ENCODE measurements at regions not wholly inside any gene's neighbourhood (a gene's known extent, or its start where the extent isn't known, plus 50 kb on each side); places are given as distances from the start of the nearest gene placed in this dataset.
"Not testable (repeated sequence)": the region's sequence is repeated elsewhere in the genome, so short reads cannot be mapped to it uniquely, and the experiment has no call there.

DNA sequence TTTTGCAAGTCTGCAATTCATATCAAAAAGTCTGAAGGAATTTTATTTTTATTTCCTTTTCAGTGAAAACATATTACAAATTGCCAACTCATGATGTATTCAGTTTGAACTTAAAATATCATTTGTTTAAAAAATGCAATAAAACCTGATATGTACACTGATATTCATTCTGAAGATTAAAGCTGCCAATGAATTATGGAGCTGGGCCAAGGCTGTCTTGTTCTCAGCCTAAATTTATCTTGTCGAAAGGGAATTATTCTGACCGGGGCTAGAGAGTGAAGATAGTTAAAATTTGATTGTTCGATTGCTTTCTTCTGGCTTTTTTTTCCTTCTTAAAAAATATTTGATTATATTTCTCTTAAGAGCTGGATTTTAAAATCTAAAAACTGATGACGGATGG, 54.0 kb upstream of the RBFOX1 start:
- DNase-seq, result no peak

DNA sequence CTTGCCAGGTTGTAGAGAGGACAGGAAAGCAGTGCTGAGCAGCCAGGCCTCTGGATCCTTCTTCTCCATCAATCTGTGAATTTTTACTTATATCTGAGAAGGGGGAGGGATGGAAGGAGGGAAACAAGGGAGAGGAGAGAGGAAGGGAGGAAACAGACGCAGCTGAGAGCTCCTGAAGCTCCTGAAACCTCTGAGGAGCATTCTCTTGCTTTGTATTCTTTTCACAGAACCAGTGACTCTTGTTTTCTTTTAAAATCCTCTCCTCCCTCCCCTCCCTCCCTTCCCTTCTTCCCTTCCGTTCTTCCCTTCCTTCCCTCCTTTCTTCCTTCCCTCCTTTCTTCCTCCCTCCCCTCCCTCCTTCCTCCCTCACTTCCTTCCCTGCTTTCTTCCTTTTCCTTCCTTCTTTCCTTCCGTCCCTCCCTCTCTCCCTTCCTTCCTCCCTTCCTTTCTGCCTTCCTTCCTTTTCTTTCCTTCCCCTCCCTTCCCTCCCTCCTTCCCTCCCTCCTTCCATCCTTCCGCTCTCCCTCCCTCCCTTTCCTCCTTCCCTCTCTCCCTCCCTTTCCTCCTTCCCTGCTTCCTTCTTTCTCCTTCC, 60.0 kb upstream of the RBFOX1 start:
- DNase-seq, result no peak

DNA sequence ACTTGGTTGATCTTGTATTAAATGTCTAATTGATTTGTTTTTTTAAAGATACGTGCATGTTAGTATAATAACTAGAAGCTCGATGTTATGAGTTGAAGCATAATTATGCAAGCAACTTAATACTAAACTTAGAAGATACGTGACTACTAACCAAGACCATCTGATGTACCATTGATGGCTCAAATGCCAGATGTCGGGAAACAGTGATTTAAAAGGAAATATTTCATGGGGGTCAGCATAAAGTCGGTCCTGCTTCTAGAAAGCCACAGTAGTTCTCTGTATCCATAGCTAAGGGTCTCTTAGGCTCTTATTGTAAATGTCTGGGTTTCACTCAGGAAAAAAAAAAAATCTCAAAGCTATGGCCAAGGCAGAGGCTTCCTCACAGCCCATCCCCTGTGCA, 61.2 kb upstream of the RBFOX1 start:
- no peak for DNase-seq

DNA sequence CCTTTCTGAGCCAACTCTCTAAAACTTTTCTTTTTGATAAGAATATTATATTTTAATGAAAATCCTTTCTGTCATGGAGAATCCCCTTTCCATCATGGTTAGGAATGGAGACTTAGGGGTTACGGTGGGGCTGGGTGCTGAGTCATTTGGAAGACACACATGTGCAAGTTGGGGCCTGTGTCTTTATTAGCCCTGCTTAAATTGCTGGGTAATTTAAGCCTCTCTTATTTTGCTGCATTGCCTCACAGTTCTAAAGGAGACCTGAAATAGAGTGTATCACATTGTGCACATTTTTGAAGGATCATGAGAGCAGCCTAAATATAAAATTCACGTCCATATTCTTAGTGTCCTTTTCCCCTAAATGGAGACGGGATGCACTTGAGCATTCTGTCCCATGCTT, 61.8 kb upstream of the RBFOX1 start:
- DNase-seq, result no peak

DNA sequence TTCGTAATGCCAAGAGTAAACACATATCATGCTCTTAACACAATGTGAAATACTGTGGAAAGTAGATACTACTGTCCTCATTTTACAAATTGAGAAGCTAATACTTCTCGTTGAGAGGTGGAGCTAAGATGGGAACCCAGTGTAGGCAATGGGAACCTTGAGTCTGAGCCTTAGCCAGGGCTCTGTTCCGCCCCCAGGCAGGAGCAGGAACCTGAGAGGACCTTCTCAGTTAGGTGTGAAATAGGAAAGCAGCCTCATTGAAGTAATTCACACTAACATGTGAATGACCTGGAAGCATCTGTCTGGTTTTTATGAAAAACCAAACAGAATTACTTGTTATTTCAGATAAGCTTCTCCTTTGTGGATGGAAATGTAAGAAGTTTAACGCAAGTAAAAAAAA, 62.6 kb upstream of the RBFOX1 start:
- DNase-seq, result no peak

DNA sequence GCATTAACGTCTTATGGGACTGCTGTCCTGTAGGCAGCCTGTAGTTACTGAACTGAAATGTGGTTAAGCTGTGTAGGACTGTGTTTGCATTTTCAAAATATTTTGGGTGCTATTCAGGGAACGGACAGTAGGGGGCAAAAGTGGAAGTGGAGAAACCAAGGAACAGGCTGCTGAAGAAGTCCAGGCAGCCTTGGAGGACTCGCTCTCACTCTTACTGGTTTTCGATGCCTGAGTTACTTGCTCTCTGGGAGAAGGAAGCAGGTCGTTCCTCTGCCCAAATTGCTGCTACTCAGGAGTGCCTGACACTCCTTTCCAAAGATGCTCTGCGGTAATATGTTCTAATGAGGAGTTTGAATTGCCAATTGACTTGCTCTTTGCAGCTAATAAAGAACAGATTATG, 64.5 kb upstream of the RBFOX1 start:
- DNase-seq, result no peak

DNA sequence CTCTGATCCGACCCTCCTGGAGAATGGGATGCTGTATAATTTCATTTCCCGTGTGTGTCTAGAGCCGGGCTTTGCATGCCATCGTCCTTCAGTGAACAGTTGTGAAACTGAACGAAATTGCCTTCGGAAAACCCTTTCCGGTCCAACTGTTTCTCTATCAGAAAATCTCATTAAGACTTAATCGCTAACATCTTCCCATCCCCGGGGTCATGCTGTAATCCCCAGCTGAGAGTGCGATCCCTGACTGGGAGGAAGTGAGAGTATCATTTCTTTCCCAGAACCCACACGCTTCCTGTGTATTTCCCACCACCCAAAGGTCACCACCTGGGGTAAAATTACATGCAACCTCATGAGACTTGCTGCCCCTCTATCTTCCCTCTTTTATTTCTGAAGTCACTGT, 75.6 kb upstream of the RBFOX1 start:
- no peak for DNase-seq

DNA sequence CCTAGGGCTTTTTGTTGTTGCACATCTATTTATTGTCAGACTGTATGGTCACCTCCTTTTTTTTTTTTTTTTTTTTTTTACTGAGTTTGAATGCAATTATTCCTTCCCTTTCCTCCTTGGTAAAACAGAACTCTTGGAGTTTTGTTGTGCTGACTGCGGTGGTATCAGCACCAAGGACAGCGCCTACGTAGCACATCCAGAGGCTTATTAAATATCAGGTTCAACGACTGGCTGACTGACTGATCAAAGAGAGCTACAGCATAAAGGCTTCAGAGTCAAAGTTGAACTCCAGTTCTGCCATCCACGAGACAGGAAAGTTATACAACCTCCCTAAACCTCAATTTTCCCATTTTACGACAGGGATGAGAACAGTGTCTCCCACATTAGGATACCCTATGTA, 86.1 kb upstream of the RBFOX1 start:
- DNase-seq, result no peak

DNA sequence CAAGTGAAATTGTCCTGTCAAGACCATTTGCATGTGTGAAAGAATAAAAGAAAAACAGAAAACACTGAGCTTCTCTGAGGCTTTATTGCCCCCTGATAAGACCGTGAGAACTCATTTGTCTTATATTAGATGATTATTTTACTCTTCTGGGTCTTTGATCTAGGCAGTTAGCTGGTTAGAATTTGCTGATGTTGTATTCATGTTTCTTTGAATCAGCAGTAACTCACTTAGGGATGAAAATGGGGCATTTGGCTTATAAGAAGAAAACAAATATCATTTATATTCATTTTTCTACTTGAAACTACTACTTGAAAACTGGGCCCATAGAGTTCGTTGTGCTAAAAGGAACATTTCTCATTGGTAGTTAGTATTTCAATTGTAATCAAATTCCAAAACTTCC, 93.1 kb upstream of the RBFOX1 start:
- no peak for DNase-seq

DNA sequence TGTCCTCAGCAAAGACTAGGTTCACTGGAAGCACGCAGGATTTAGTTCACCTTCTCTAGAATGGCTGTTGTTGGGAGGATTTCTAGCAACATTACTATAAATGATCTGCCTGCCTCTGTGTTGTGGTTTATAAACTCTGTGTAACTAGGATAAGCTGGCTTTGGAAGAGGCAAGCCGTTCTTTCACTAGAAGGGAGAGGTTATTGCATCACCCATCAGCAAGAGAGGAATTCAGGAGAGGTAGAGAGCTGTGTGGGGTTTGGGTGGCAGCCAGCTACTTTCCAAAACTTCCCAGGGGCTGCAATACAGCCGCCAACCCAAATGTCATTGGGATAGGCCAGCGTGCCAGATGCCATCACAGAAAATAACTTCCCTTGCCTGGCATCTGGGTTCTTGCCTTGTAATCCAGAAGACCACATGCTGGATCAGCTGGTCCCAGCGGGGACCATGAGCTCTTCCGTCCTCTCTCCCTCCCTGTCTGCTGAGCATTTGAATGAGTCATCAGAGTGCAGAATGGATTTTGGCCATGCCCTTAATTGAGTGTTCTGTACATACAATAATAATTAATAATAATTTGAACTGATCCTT, 95.7 kb upstream of the RBFOX1 start:
- no peak for DNase-seq

DNA sequence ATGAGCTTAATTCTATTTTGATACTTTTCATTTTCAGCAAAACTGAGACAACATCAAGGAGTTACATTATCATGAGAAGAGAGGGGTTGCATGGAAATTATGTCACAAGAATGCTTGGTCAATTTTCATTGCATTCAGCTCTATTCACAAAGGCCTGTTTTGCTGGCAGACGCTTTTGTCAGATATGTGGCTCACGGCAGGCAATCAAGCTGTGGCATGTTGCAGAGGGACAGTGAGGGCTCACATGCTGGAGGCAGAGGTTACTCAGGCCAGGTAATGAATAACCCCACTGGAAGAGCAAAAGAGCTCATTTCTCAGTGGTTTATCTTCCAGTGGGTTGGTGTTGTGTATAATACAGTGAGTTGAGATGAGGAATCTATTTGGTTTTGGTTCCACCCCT, 98.7 kb upstream of the RBFOX1 start:
- DNase-seq, result no peak

DNA sequence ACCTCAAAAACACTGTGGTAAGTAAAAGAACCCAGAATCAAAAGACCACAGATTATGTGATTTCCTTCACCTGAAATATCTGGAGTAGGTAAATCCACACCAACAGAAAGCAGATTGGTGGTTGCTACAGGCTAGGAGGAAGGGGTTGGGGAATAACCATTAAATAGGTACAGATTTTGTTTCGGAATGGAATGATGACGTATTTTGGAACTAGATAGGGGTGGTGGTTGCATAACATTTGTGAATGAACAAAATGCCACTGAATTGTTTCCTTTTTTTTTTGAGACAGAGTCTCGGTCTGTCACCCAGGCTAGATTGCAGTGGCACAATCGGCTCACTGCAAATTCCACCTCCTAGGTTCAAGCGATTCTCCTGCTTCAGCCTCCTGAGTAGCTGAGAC, 100.9 kb upstream of the RBFOX1 start:
- DNase-seq, result no peak

DNA sequence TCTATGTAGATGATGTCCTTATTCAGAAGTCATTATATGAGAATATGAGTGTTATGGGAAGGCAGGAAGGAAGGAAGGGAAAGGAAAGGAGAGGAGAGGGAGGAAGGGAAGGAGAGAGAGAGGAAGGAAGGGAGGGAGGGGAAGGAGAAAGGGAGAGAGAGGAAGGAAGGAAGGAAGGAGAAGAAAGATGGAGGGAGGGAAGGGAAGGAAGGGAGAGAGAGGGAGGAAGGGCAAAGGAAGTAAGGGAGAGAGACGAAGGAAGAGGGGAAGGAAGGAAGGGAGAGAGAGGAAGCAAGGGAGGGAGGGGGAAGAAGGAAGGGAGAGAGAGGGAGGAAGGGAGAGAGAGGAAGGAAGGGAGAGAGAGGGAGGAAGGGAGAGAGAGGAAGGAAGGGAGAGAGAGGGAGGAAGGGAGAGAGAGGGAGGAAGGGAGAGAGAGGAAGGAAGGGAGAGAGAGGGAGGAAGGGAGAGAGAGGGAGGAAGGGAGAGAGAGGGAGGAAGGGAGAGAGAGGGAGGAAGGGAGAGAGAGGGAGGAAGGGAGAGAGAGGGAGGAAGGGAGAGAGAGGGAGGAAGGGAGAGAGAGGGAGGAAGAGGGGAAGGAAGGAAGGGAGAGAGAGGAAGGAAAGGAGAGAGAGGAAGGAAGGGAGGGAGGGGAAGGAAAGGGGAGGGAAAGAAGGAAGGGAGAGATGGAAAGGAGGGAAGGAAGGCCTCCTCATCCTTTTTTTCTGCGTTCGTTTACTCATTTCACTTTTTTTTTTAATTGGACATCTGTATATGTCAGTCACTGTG, 103.0 kb upstream of the RBFOX1 start:
- not testable (repeated sequence) for DNase-seq

DNA sequence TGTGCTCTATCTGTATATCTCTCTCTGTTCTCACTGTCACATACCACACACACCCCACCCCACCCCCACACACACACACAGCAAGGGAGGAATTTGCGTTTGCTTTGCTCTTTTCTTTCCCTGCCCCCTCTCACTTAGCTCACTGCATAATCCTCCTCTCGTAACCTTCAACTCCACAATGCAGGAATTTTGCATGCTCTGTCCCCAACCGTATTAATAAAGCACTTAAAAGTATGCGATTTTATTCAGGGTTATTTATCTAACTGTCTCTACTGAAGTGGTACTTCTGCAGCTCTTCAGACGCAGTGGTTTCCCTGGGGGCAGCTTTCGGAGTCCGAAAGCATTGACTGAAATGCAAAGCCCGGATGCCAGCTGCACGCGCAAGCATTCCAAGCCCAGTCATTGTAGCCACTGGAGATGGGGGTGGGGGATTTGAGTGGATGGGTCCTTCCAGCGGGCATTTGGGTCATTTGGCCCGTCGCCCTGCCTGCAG, 105.4 kb upstream of the RBFOX1 start:
- no peak for DNase-seq

DNA sequence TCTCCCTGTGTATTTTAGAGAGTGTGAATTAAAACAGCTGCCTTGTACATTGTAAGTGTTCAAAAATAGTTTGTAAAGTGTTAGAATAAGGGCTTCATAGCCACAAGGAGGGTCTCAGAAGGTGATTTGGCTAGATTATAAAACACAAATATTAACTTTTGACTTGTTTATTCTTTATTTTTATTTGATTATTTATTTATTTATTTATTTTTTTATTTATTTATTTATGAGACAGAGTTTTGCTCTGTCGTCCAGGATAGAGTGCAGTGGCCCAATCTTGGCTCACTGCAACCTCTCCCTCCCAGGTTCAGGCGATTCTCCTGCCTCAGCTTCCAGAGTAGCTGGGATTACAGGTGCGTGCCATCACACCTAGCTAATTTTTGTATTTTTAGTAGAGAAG, 111.5 kb upstream of the RBFOX1 start:
- no peak for DNase-seq

DNA sequence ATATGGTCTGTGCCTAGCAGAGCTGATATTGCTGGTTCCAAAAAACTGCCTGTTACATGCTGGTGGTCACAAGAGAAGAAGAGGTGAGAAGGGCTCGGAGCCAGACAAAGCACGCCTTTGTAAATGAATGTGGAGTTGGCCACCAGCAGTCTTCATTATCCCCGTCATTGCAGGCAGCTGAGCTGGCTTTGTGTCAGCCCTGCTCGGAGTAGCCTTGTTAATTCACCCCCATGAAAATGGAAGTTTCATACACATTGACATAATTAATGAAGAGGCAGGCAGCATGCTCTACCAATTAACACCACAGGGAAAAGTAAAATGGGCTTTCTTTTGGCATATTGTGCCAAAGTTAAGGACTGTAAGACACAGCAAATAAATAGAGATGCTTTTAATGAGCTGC, 113.7 kb upstream of the RBFOX1 start:
- DNase-seq, result no peak

DNA sequence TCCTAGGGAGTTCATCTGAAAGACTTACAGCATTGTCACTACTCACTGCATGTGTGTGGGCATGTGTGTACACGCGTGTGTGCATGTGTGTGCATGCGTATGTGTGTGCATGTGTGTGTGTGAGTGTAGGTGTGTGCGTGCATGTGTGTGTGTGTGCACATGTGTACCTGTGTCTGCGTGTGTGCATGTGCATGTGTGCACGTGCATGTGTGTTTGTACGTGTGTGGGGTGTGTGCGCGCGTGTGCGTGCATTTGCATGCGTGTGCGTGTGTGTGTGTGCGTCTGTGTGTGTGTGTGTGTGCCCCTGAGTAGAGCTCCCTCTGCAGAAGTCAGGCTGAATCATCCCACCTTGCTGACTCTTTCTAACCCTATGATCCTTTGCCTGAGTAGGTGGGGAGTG, 114.8 kb upstream of the RBFOX1 start:
- no peak for DNase-seq

DNA sequence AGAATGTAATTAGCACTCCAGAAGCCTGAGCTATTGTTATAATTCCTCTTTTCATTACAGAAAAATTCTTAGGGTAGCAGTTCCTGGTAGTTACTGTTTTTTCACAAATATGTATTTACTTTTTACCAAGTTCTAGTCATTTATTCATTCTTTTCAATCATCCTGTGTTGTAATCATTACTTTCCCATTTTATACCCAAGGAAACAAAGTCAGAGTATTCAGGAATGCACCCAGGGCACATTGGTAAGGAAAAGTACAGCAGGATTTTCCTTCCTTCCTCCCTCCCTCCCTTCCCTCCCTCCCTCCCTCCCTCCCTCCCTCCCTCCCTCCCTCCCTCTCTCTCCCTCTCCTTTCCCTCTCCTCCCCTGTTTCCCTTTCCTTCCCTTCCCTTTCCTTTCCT, 115.9 kb upstream of the RBFOX1 start:
- DNase-seq, result no peak

DNA sequence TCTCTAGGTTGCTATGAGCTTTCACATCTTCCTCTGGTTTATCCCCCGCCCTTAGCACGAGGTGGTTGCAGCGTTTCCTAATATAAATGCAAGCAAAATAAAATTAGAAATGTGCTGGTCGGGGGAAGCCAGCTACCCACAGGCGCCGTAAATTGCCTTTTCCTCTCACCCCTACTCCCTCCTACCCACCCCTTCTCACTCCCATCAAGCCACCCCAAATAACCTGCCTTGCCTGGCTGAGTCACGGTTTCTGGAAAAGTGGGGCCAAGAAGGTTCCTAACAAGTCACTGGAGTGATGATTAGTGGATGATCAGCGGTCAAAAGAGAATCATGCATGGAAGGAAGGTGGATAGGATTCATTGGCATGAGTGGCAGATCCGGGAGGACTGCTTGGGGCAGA, 120.9 kb upstream of the RBFOX1 start:
- no peak for DNase-seq

DNA sequence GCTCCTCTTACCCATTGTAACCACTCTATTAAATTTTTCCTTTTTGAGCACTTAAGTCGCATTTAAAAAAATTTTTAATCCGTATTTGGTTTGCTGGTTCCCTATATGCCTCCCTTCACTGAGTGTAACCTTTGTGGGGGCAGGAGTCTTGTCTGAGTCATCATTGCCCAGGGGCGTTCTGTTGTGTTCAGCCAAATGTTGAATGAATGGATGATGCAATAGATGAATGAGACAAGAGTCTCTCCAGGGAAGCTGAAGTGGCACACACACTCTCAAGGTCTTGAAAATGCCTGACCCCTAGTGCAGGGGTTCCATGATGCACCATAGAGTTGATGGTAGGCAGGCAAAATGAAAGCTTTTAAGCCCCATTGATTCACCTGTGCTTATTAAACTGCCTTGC, 123.0 kb upstream of the RBFOX1 start:
- DNase-seq, result no peak

DNA sequence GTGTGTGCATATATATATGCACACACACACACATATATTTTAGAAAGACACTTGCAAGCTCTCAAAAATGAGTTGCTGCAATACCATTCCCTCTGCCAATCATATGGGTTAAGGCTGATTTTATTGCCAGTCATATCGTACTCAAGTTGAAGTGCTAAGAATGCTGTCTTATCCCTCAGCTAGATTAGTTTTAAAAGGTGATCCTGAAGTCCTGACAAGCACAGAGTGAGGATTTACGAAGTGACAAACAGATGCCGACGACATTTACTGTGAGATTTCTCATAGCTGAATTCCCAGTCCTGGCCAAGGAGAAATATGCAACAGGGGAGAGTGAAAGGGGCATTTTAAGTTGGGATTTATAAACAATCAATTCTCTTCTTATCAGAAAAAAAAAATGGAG, 126.2 kb upstream of the RBFOX1 start:
- DNase-seq, result no peak

DNA sequence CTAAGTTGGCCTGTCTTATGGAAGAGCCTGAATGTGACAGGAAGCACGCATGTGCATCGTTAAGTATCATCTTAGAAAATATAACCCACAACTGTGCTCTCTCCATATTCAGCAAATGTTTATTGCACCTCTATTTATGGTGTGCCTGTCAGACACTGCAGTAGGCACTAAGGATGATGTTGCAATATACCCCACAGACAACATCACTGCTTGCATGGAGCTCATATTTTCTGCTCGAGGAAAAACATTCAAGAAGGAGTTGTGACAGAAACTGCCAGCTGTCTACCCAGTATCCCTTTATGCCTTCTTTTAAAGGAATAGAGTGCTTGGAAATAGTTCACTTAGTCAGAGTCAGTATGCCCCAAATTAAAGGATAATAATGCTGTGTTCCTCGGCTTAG, 132.3 kb upstream of the RBFOX1 start:
- no peak for DNase-seq

DNA sequence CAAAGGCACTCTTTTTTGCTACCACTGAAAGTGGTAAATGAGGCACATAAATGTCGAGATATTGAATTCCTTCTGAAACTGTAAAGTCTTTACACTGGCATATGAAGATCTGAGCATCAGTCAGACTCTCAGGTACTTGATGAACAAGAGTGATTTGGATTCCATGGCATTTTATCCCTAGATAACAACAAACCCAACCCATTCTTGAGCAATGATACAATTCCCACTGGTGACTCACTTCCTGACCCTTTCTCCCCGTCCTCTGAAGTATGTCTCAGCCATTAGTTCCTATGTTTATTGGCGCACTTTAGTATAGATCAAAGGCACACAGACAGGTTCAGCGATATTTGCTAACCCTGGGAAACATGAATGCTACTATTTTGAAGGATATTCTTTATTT, 147.0 kb upstream of the RBFOX1 start:
- no peak for DNase-seq

DNA sequence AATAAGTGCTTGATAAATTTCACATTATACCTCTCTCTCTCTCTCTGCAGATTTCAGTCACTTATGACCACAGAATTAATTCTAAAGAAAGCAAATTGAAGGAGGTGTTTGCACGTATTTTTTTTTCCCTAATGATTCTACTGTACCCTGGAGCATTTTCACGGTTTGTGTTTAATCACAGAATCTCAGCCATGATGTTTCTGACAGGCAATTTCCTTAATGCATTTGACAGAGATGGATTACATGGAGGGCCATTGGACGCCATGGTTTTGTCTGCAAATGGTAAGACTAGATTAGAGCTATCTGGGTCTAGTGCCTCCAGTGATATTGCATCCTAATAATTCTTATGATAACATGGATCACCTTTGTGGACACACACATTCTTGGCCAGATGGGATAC, 147.5 kb upstream of the RBFOX1 start:
- DNase-seq, result no peak

DNA sequence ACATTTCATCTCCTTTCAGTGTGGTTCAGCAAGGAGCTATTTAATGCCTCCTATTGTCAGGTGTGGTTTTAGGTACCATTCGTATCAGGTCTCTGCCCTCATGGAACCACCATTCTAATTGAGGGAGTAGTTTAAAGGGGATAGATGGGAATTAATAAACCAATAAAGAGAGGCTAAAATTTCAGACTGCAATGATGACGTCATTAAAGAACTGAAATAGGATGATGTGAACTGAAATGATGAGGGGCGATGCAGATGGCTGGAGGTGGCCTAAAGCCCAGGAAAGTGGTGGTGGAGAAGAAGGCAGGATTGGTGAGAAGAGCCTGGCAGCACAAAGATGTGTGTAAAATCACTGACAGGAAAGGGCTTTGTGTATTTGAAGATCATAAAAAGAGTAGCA, 148.9 kb upstream of the RBFOX1 start:
- DNase-seq, result no peak
